HG02981 (cell line): ENCODE measurements at regions not wholly inside any gene's neighbourhood (a gene's known extent, or its start where the extent isn't known, plus 50 kb on each side); places are given as distances from the start of the nearest gene placed in this dataset.
"Not testable (repeated sequence)": the region's sequence is repeated elsewhere in the genome, so short reads cannot be mapped to it uniquely, and the experiment has no call there.

ENCODE experiments used
- ATAC-seq: cut with Tn5 transposase; IDR thresholded peaks from one replicate; pipeline ENCODE4 v1.9.1; 2021; ENCODE audit warnings: mild to moderate bottlenecking, moderate library complexity; ENCODE audit not compliant: unreplicated experiment

- ATAC-seq: no peak
Measured at GRCh38 chr2:234805836-234806235, 146.0 kb upstream of the SH3BP4 start.

- ATAC-seq: no peak
Measured at GRCh38 chr2:234804704-234805103, 147.1 kb upstream of the SH3BP4 start.

- no peak for ATAC-seq
Measured at GRCh38 chr2:234802845-234803171, 149.0 kb upstream of the SH3BP4 start.

DNA sequence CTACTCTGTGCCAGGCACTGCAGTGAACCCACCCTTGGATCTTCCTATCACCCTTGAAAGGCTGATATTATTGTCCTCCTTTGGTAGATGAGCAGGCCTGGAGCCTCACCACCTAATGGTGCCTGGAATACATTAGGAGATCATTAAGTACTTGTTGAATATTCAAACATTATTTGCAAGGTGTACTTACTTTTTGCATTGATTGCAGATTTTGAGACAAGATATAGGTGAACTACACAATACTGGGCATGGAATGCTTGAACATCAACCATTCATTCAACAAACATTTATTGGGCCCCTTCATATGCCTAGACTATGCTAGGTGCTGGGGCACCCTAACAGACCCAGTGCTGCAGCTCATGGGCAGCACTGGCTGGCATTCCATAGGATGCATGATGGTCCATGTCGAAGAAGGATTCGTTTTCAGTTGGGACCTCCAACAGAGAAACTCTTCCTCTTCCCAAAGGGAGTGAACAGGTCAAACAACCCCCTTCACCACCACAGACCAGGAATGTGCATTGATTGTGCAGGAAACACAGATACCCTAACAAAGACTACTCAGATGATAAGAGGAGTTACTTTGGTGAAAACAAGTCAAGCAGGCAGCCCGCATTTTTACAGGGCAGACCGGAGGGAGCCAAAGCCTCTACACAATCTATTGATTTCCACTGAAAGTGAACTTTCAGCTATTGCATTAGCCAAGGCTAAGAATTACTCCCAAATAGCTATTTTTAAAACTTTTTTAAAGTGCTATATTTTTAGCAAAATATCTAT lies 149.6 kb upstream of the SH3BP4 start:
- no peak for ATAC-seq

DNA sequence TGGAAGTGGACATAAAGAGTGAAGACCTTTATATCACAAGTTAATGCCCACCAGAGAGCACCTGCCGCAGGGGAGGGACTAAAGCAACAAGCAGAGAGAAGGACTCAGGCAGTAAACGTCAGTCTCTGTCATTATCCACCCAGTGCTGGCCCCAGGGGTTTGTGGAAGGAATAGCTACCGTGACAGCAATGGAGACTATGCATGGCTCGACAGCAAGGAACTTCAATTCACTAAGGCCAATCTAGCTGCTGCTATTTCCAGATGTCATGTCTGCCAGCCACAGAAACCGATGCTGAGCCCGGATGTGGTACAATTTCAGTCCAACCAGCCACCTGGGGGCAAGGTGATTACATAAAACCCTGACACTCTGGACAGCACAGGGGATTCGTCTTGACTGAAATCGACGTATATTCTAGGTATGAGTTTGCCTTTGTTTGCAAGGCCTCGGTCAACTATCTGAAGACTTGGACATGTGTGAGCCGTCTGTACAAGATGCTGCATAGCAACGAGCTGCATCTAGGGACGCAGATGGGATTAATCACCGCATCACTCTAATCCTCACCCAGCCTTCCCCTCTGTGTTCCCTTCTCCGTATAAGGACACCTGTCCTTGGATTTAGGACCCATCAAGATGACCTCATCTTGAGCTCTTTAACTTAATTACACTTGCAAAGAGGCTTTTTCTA lies 154.1 kb upstream of the SH3BP4 start:
- no peak for ATAC-seq

DNA sequence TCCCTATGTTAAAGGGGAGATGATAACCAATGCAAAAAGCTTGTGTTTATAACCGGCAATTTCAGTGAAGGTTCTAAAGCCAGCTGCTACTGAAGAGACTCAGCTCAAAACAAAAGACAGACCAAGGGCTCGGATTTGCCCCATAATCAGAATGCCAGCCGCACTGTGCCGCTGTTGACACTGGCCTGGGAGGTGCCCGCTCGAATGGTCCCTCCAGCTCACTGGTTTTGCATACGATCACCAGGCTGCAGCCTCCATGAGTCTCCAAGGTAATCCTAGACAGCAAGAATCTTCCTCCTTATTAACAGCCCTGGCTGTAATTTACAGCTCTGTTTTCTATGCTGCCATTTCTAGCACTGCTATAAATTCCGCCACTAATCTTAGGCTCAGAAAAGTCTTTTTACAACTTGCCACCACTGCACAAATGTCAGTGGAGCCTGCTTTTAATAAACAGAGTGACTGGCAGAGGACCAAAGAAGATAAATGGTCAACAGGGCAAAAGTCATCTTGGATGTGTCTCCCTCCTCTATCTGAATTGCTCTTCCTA lies 155.7 kb upstream of the SH3BP4 start:
- ATAC-seq: no peak

- ATAC-seq: no peak
Measured at GRCh38 chr2:234795272-234795920, 156.4 kb upstream of the SH3BP4 start.

- no peak for ATAC-seq
Measured at GRCh38 chr2:234794866-234795265, 157.0 kb upstream of the SH3BP4 start.

DNA sequence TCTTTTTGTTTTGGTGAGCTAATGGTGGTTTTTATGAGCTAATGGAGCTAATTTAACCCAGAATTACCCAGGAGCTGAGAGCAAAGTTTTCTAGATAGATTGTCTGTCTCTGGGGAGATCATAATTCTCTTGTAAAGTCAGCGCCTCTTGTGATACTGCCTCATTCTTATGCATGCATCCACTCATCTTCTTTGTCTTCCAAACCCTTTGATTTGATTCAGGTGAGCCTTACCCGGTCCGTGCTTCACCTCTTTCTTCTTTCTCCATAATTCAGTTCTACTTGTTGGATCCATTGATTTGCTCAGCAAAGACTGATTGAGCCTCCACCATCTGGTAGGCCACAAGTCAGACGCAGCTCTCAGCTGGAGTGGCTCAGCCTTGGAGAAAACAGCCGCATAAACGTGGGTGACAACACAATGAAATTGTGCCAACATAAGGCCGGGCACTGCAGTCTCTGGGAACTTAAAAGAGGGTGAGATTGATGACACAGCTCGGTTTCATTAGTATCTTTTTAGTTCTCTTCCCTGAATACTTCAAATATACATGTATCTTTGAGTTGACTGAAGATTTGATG lies 158.5 kb upstream of the SH3BP4 start:
- ATAC-seq: no peak

- no peak for ATAC-seq
Measured at GRCh38 chr2:234792621-234793022, 159.2 kb upstream of the SH3BP4 start.

GRCh38 chr2:234792096-234792495 lies 159.7 kb upstream of the SH3BP4 start:
- ATAC-seq: not testable (repeated sequence)

- no peak for ATAC-seq
Measured at GRCh38 chr2:234790380-234790779, 161.4 kb upstream of the SH3BP4 start.

- ATAC-seq: no peak
Measured at GRCh38 chr2:234789556-234790325, 162.1 kb upstream of the SH3BP4 start.

- ATAC-seq: no peak
Measured at GRCh38 chr2:234788841-234789240, 163.0 kb upstream of the SH3BP4 start.

GRCh38 chr2:234788381-234788780 lies 163.4 kb upstream of the SH3BP4 start:
- ATAC-seq: no peak

- ATAC-seq: no peak
Measured at GRCh38 chr2:234787114-234787513, 164.7 kb upstream of the SH3BP4 start.

DNA sequence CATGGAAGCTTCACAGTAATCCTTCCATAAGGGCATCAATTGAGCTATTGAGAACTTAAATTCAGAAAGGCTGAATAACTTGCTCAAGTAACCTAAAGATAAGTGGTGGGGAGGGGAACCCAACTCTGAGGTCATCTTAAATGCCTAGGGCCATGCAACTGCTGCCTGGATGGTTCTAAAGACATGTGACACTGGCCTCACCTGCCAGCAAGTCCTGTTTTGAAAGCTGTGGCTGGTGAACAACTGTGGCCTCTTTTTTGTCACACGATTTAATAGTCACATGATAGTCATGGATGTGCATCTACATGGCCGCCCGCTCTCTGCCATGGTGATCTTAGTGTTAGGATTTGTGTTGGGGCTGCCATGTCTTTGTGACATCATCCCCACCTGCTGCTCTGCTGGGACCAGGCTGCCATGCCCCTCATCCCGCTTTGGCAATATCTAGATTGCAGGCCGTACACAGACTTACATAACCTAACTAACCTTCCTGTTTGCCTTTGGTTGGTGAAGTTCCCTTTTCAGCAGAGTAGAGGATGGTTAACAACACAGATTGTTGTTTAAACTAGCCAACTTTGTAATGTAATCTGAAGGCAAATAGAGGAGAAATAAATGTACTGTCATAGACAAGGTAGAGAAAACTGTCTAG lies 177.9 kb upstream of the SH3BP4 start:
- no peak for ATAC-seq

- ATAC-seq: no peak
Measured at GRCh38 chr2:234773129-234773528, 178.7 kb upstream of the SH3BP4 start.

DNA sequence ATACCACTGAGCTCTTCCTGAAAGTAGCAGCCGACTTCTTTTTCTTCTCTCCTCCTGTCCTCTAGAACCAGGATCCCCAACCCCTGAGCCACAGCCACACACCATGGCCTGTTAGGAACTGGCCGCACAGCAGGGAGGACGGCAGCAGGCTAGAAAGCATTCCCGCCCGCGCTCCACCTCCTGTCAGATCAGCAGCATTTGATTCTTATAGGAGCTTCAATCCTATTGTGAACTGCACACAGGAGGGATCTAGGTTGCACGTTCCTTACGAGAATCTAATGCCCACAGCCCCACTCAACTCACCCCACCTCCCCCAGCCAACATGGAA lies 179.1 kb upstream of the SH3BP4 start:
- no peak for ATAC-seq

GRCh38 chr2:234771980-234772732 lies 179.7 kb upstream of the SH3BP4 start:
- ATAC-seq: no peak
